Activated CD4-positive, alpha-beta memory T cell treated with anti-CD3 and anti-CD28 coated beads for 36 hours (primary cell): ENCODE measurements at regions not wholly inside any gene's neighbourhood (a gene's known extent, or its start where the extent isn't known, plus 50 kb on each side); places are given as distances from the start of the nearest gene placed in this dataset.

Source experiments
- CTCF ChIA-PET: fragments of 350-600 bp; sonication (Branson Sonifier 250); formaldehyde crosslinking; loops from one replicate; lab custom pipeline; 2021; ENCODE audit warnings: antibody characterized with exemption, inconsistent platforms; lab: Charles Lee
- POLR2A ChIA-PET: fragments of 350-600 bp; sonication (Branson Sonifier 250); formaldehyde crosslinking; loops from one replicate; lab custom pipeline; 2021; ENCODE audit warnings: antibody characterized with exemption; lab: Charles Lee
- DNase-seq: peaks from one replicate; pipeline ENCODE4 v3.0.0-alpha.2; 2020
- H3K27ac Mint-ChIP-seq: one replicate; pipeline ENCODE4 v1.8.0; 2021; ENCODE audit warnings: mixed read lengths
- H3K27me3 Mint-ChIP-seq: one replicate; pipeline ENCODE4 v1.8.0; 2021; ENCODE audit warnings: mixed read lengths
- H3K36me3 Mint-ChIP-seq: one replicate; pipeline ENCODE4 v1.8.0; 2021; ENCODE audit warnings: mixed read lengths
- H3K4me1 Mint-ChIP-seq: one replicate; pipeline ENCODE4 v1.8.0; 2021; ENCODE audit warnings: low read depth, mixed read lengths
- H3K4me3 Mint-ChIP-seq: one replicate; pipeline ENCODE4 v1.8.0; 2021; ENCODE audit warnings: mild to moderate bottlenecking, mixed read lengths
- H3K9me3 Mint-ChIP-seq: one replicate; pipeline ENCODE4 v1.8.0; 2021; ENCODE audit warnings: mixed read lengths
- intact Hi-C: fragments of 100-400 bp; cut with micrococcal nuclease; formaldehyde crosslinking; loops from one replicate; pipeline ENCODE4 v1.15.1; 2023

- Mint-ChIP-seq H3K4me1 (no peaks in the 10 kb centered on the region), H3K27me3 (no peaks in the 10 kb centered on the region), H3K4me3 (no peak overlapping the region), H3K9me3 (peaks cover 7% of the 10 kb centered on the region), H3K36me3 (no peaks in the 10 kb centered on the region), H3K27ac (no peak overlapping the region)
- ChIA-PET POLR2A (no interaction called here), CTCF (no interaction called here)
- intact Hi-C loops = no loop called here
- no peak for DNase-seq
These were observed 164.1 kb upstream of the NEBL start for GRCh38 chr10:21061184-21061583.

GRCh38 chr10:21060626-21061025, 163.5 kb upstream of the NEBL start:
- intact Hi-C loops = no loop called here
- no peak overlapping the region for H3K27ac Mint-ChIP-seq
- peaks cover 7% of the 10 kb centered on the region for H3K9me3 Mint-ChIP-seq
- DNase-seq = no peak
- H3K27me3 Mint-ChIP-seq = no peaks in the 10 kb centered on the region
- ChIA-PET POLR2A (no interaction called here), CTCF (no interaction called here)
- no peaks in the 10 kb centered on the region for H3K4me1 Mint-ChIP-seq
- H3K36me3 Mint-ChIP-seq = no peaks in the 10 kb centered on the region
- no peak overlapping the region for H3K4me3 Mint-ChIP-seq

DNA sequence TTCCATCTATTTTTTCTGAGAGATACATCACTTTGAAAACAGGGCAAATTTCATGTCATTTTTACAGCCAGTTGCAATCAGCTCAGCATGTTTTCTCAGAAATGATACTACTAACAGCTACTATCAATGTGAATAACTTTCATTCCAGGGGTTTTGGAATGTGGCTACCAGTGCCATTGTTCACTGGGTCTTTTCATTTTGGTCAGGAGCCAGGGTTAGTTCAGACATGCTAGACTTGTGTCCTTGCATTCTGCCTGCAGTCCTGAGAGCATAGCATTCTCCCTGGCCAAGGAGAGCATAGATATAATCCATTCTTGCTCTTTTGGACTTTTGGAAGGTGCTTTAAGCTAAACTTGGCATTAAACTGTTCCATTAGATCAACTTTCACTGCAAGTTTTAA, 160.9 kb upstream of the NEBL start:
- POLR2A ChIA-PET = no interaction called here
- CTCF ChIA-PET = no interaction called here
- Mint-ChIP-seq H3K27me3 (no peaks in the 10 kb centered on the region), H3K9me3 (peaks cover 7% of the 10 kb centered on the region), H3K4me3 (no peak overlapping the region), H3K27ac (no peak overlapping the region), H3K36me3 (no peaks in the 10 kb centered on the region), H3K4me1 (no peaks in the 10 kb centered on the region)
- intact Hi-C loops = no loop called here
- DNase-seq = no peak

GRCh38 chr10:21057436-21057835, 160.3 kb upstream of the NEBL start:
- no peak overlapping the region for H3K4me3 Mint-ChIP-seq
- intact Hi-C loops = no loop called here
- H3K4me1 Mint-ChIP-seq = no peaks in the 10 kb centered on the region
- ChIA-PET CTCF (no interaction called here), POLR2A (no interaction called here)
- no peaks in the 10 kb centered on the region for H3K27me3 Mint-ChIP-seq
- peaks cover 7% of the 10 kb centered on the region for H3K9me3 Mint-ChIP-seq
- H3K36me3 Mint-ChIP-seq = no peaks in the 10 kb centered on the region
- DNase-seq = no peak
- no peak overlapping the region for H3K27ac Mint-ChIP-seq

DNA sequence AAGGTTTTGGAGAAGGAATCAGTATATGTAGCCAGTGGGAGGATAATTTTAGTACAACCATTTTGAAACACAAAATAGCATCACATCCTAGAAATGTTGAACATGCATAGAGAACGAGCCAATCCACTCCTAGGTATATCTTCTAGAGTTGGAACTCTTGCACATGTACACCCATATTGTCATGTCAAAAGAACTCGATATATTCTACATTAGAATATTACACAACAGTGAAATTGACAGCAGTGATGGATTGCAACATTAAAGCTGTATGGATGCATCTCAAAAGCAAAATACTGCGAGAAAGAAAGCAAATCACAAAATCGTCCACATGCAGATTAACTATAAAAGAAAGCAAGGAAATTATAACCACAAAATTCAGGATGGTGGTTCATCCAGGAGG, 159.3 kb upstream of the NEBL start:
- ChIA-PET POLR2A (no interaction called here), CTCF (no interaction called here)
- Mint-ChIP-seq H3K4me1 (no peaks in the 10 kb centered on the region), H3K36me3 (no peaks in the 10 kb centered on the region), H3K4me3 (no peak overlapping the region), H3K27ac (no peak overlapping the region), H3K27me3 (no peaks in the 10 kb centered on the region), H3K9me3 (peaks cover 7% of the 10 kb centered on the region)
- DNase-seq = no peak
- intact Hi-C loops = no loop called here

DNA sequence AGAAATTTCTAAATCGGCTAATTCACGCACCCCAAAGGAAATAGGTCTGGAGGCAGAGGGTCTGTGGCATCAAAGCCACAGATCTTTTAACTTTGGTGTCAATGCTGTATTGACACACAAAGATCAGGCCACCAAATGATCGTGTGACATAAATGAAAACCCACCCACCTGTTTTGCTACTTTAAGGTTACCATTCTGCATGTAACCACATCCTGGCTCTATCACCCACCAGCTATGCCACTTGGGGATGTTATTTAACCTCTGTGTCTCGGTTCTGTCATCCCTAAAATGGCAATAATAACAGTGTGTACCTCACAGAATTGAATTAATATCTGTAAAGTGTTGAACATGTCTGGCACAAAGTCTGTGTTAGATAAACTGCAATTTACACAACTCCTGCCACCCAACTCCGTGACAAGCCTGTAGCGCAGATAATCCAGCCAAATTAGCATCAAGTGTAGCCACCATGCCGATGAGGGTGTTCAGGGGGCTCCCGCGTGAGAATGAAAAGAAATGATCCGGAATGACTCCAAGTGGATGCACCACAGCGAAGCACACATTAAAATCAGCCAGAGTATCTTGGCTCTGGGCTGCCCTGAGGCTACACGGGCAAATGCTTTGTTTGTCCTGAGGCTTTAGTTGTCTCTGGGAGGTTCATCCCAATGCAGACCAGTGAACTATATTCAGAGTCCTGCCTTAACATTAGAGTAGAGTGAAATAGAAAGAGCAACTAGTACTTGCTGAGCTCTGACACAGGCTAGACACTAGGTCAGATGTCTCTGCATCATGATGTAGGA, 158.4 kb upstream of the NEBL start:
- POLR2A ChIA-PET = no interaction called here
- Mint-ChIP-seq H3K4me3 (no peak overlapping the region), H3K27me3 (peaks cover under 1% of the 10 kb centered on the region), H3K27ac (no peak overlapping the region), H3K4me1 (no peaks in the 10 kb centered on the region), H3K9me3 (peaks cover 14% of the 10 kb centered on the region), H3K36me3 (no peaks in the 10 kb centered on the region)
- intact Hi-C loops = no loop called here
- no peak for DNase-seq
- CTCF ChIA-PET = no interaction called here

GRCh38 chr10:21053953-21054690, 157.0 kb upstream of the NEBL start:
- no peaks in the 10 kb centered on the region for H3K4me1 Mint-ChIP-seq
- no peak overlapping the region for H3K27ac Mint-ChIP-seq
- no peaks in the 10 kb centered on the region for H3K36me3 Mint-ChIP-seq
- intact Hi-C loops = no loop called here
- H3K4me3 Mint-ChIP-seq = no peak overlapping the region
- peaks cover 12% of the 10 kb centered on the region for H3K9me3 Mint-ChIP-seq
- POLR2A ChIA-PET = interaction anchor here (0.6 kb wide), 1 partner anchor 226 kb away, joined by 3 read pairs; no protein-coding TSS in a partner anchor
- CTCF ChIA-PET = no interaction called here
- DNase-seq = no peak
- peaks cover 3% of the 10 kb centered on the region for H3K27me3 Mint-ChIP-seq

DNA sequence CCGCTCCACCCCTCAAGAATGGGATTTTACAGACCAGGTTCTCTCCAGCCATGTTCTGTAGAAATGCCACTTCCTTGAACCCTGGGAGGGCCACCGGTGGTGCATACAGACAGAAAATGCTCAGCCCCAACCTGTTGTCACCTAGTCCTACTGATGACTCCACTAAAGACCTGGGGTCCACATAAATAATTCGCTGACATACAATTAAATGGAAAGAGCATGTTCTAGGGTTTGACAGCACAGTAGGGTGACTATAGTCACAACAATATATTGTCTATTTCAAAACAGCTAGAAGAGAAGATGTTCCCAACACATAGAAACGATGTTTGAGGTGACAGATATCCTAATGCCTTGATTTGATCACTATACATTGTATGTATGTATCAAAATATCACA, 155.6 kb upstream of the NEBL start:
- intact Hi-C loops = no loop called here
- Mint-ChIP-seq H3K4me3 (no peak overlapping the region), H3K36me3 (no peaks in the 10 kb centered on the region), H3K27me3 (peaks cover 3% of the 10 kb centered on the region), H3K9me3 (peaks cover 10% of the 10 kb centered on the region), H3K4me1 (no peaks in the 10 kb centered on the region), H3K27ac (no peak overlapping the region)
- POLR2A ChIA-PET = no interaction called here
- no peak for DNase-seq
- CTCF ChIA-PET = no interaction called here

GRCh38 chr10:21052072-21052708, 155.1 kb upstream of the NEBL start:
- DNase-seq = no peak
- peaks cover 10% of the 10 kb centered on the region for H3K9me3 Mint-ChIP-seq
- ChIA-PET POLR2A (interaction anchor here (0.5 kb wide), 1 partner anchor 437 kb away, joined by 3 read pairs; no protein-coding TSS in a partner anchor), CTCF (no interaction called here)
- no peak overlapping the region for H3K4me3 Mint-ChIP-seq
- H3K36me3 Mint-ChIP-seq = no peaks in the 10 kb centered on the region
- intact Hi-C loops = no loop called here
- H3K27me3 Mint-ChIP-seq = peaks cover 3% of the 10 kb centered on the region
- no peaks in the 10 kb centered on the region for H3K4me1 Mint-ChIP-seq
- no peak overlapping the region for H3K27ac Mint-ChIP-seq

DNA sequence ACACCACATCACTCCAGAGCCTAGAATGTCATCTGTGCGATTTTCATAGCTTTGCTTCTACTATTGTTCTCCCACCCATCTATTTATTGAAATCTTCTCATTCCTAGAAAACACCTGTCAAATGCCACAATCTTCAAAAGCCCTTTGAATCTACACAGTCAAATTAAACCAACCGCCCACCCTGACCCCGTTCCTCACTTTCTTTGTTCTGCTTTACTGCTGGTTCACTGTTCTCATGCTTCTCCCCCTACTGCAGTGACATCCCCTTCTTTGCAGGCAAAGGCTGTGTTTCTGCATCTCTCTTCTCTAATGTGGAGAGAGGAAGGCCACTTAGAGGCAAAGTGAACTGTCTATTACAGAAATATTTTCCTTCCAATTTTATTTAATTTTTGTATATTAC, 152.4 kb upstream of the NEBL start:
- peaks cover 3% of the 10 kb centered on the region for H3K27me3 Mint-ChIP-seq
- CTCF ChIA-PET = no interaction called here
- no peak for DNase-seq

DNA sequence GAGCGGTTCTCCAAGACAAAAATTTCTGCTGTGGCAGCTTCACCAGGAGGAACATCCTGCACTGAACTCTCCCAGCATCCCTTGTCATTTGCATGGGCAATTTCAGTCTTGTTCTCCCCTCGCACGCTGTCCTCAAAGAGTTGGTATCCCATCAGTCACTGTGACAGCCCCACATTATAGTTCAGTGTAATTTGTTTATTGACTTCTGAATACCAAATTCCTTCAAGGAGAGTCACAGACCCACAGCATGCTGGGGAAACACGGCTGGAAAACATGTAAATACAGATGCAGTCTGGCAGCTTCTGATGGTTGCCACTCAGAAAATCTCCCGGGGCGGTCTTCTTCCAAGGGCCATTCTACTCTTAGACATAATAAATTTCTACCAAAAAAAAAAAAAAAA, 151.0 kb upstream of the NEBL start:
- POLR2A ChIA-PET = no interaction called here
- H3K4me3 Mint-ChIP-seq = no peak overlapping the region
- H3K27me3 Mint-ChIP-seq = peaks cover 3% of the 10 kb centered on the region
- DNase-seq = no peak
- peaks cover 8% of the 10 kb centered on the region for H3K9me3 Mint-ChIP-seq
- intact Hi-C loops = no loop called here
- H3K36me3 Mint-ChIP-seq = no peaks in the 10 kb centered on the region
- CTCF ChIA-PET = no interaction called here
- H3K4me1 Mint-ChIP-seq = no peaks in the 10 kb centered on the region
- no peak overlapping the region for H3K27ac Mint-ChIP-seq

More for the DNA sequence above, 152.4 kb upstream of the NEBL start:
- H3K36me3 Mint-ChIP-seq = no peaks in the 10 kb centered on the region
- H3K27ac Mint-ChIP-seq = no peak overlapping the region
- no peaks in the 10 kb centered on the region for H3K4me1 Mint-ChIP-seq
- intact Hi-C loops = no loop called here
- peaks cover 8% of the 10 kb centered on the region for H3K9me3 Mint-ChIP-seq
- POLR2A ChIA-PET = no interaction called here
- no peak overlapping the region for H3K4me3 Mint-ChIP-seq

DNA sequence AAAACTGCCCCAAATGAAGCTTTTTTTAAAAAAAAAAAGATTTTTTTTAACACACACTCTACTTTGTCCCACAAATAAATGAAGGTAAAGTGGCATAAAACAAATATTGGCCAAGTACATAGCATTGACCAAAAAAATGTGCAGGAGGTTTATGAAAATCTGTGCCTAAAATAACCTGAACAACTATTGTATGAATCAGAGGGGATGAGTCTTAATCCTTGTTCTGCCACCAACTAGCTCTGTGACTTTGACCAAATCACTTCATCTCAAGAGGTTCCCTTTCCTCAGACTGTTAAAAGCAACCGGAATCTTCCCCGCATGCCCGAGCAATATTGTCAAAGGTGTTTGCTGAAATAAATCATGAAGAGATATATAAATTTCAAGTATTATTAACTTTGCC, 150.4 kb upstream of the NEBL start:
- ChIA-PET POLR2A (no interaction called here), CTCF (no interaction called here)
- Mint-ChIP-seq H3K36me3 (no peaks in the 10 kb centered on the region), H3K4me1 (no peaks in the 10 kb centered on the region), H3K4me3 (no peak overlapping the region), H3K27me3 (peaks cover 3% of the 10 kb centered on the region), H3K27ac (no peak overlapping the region), H3K9me3 (peaks cover 8% of the 10 kb centered on the region)
- no peak for DNase-seq
- intact Hi-C loops = no loop called here
